ENCODE measurements at regions not wholly inside any gene's neighbourhood (a gene's known extent, or its start where the extent isn't known, plus 50 kb on each side); places are given as distances from the start of the nearest gene placed in this dataset.

DNA sequence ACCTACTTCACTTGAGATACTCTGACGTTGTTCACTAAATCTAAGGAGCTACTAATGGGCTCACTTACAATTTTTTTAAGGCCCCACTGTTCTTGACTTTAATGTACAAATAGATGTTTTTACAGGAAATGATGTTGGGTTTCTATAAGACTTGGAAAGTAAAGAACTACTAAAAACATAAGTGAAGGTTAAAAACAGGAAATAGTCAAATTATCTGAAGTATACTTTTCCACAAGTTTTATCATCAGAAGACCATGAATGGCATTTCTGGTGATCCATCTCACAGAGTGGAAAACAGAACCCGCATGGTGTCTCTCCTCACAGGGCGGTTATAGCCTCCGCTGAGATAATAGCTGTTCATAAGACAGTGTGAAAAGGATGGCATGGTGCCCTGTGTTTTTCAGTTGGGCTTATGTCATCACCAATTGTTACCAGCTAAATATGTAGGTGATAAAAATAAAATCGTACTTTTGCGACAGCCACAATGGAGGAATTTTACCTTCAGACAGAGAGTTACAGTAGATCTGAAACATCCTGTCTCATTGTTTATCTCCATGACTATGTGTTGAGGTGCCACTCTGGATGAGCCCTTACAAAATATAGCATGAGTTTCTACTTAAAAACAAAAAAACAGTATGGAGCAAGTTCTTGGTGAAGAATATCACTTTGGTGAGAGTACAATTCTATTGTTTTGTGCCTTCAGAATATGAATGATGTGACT is 462.4 kb downstream of the RAP2B start:
- peak; percentile 48 for ATAC-seq
- Mint-ChIP-seq H3K4me1 (peaks cover 78% of the 10 kb centered on the region), H3K27me3 (no peaks in the 10 kb centered on the region), H3K4me3 (peak overlapping the region; percentile 30), H3K9me3 (ENCODE audit: low read depth) (peaks cover 2% of the 10 kb centered on the region), H3K27ac (peak overlapping the region; percentile 96), H3K36me3 (ENCODE audit: low read depth) (peaks cover 8% of the 10 kb centered on the region)
- POLR2A ChIA-PET: no interaction called here
- intact Hi-C loops (cut with DNase I, micrococcal nuclease): loop anchor here (1.0 to 10.0 kb wide), 8 partner anchors 72 to 1300 kb away; partner anchors contain the start of genes DHX36 (in 1 of the 2) and RAP2B (in 1 of the 2)
- CTCF ChIA-PET: interaction anchor here (1.1 to 1.2 kb wide), 2 partner anchors 10 to 461 kb away, joined by 3 to 5 read pairs; no protein-coding TSS in a partner anchor
- peak; percentile 51 for DNase-seq

GRCh38 chr3:153625506-153625905 is 463.5 kb downstream of the RAP2B start:
- CTCF ChIA-PET: no interaction called here
- H3K4me1 Mint-ChIP-seq: peaks cover 88% of the 10 kb centered on the region
- DNase-seq (no peak), ATAC-seq (no peak)
- no peaks in the 10 kb centered on the region for H3K27me3 Mint-ChIP-seq
- POLR2A ChIA-PET: no interaction called here
- no peak overlapping the region for H3K4me3 Mint-ChIP-seq
- peak overlapping the region; percentile 88 for H3K27ac Mint-ChIP-seq
- H3K9me3 Mint-ChIP-seq (ENCODE audit: low read depth): peaks cover 2% of the 10 kb centered on the region
- intact Hi-C loops (cut with DNase I, micrococcal nuclease): loop anchor here (5.0 to 10.0 kb wide), 2 partner anchors 463 to 1301 kb away; partner anchors contain the start of gene RAP2B (in 1 of the 2)
- peaks cover 7% of the 10 kb centered on the region for H3K36me3 Mint-ChIP-seq (ENCODE audit: low read depth)

DNA sequence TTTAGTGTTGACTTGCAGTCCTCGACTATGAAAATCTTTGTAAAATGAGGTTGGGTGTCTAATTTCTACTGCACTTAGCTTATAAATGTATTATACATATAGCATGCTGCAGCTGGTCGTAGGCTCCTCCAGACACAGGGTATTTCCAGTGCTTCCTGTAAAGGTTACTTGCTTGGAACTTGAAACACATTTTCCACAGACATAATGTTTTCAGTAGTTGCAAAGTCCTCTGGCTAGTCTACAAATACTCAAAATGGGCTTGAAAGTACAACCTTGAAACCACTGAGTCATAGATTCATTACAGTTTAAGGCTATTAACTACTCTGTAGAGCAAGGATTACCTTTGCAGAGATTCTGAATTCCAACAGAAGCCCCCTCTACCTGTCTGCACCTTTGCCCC is 464.1 kb downstream of the RAP2B start:
- H3K4me3 Mint-ChIP-seq: no peak overlapping the region
- H3K9me3 Mint-ChIP-seq (ENCODE audit: low read depth): peaks cover 2% of the 10 kb centered on the region
- peaks cover 2% of the 10 kb centered on the region for H3K36me3 Mint-ChIP-seq (ENCODE audit: low read depth)
- intact Hi-C loops (cut with DNase I, micrococcal nuclease): loop anchor here (2.0 to 10.0 kb wide), 3 partner anchors 47 to 1301 kb away; partner anchors contain the start of gene RAP2B (in 1 of the 2)
- peaks cover 90% of the 10 kb centered on the region for H3K4me1 Mint-ChIP-seq
- ATAC-seq (peak; percentile 47), DNase-seq (peak; percentile 43)
- ChIA-PET POLR2A (no interaction called here), CTCF (no interaction called here)
- H3K27ac Mint-ChIP-seq: no peak overlapping the region
- H3K27me3 Mint-ChIP-seq: no peaks in the 10 kb centered on the region

- ChIA-PET POLR2A (no interaction called here), CTCF (no interaction called here)
- ATAC-seq (peak; percentile 27), DNase-seq (peak; percentile 8)
- Mint-ChIP-seq H3K27me3 (no peaks in the 10 kb centered on the region), H3K4me1 (peaks cover 86% of the 10 kb centered on the region), H3K36me3 (ENCODE audit: low read depth) (no peaks in the 10 kb centered on the region), H3K9me3 (ENCODE audit: low read depth) (no peaks in the 10 kb centered on the region), H3K27ac (peak overlapping the region; percentile 40), H3K4me3 (no peak overlapping the region)
- intact Hi-C loops (cut with DNase I, micrococcal nuclease): loop anchor here (5.0 to 10.0 kb wide), 2 partner anchors 466 to 1304 kb away; partner anchors contain the start of gene RAP2B (in 1 of the 2)
Measured at GRCh38 chr3:153628591-153628990, 466.6 kb downstream of the RAP2B start.

GRCh38 chr3:153629148-153629547 is 467.1 kb downstream of the RAP2B start:
- intact Hi-C loops (cut with DNase I, micrococcal nuclease): loop anchor here (5.0 to 10.0 kb wide), 2 partner anchors 467 to 1304 kb away; partner anchors contain the start of gene RAP2B (in 1 of the 2)
- H3K9me3 Mint-ChIP-seq (ENCODE audit: low read depth): no peaks in the 10 kb centered on the region
- H3K27me3 Mint-ChIP-seq: no peaks in the 10 kb centered on the region
- ChIA-PET POLR2A (no interaction called here), CTCF (no interaction called here)
- H3K27ac Mint-ChIP-seq: no peak overlapping the region
- ATAC-seq: no peak
- no peaks in the 10 kb centered on the region for H3K36me3 Mint-ChIP-seq (ENCODE audit: low read depth)
- H3K4me3 Mint-ChIP-seq: no peak overlapping the region
- peaks cover 87% of the 10 kb centered on the region for H3K4me1 Mint-ChIP-seq
- no peak for DNase-seq

- intact Hi-C loops (cut with DNase I, micrococcal nuclease): no loop called here
- H3K27me3 Mint-ChIP-seq: no peaks in the 10 kb centered on the region
- no peaks in the 10 kb centered on the region for H3K9me3 Mint-ChIP-seq (ENCODE audit: low read depth)
- DNase-seq (no peak), ATAC-seq (no peak)
- no peak overlapping the region for H3K4me3 Mint-ChIP-seq
- H3K27ac Mint-ChIP-seq: no peak overlapping the region
- ChIA-PET CTCF (interaction anchor here (0.6 to 1.2 kb wide), 3 partner anchors 9 to 484 kb away, joined by 3 read pairs; no protein-coding TSS in a partner anchor), POLR2A (no interaction called here)
- no peaks in the 10 kb centered on the region for H3K36me3 Mint-ChIP-seq (ENCODE audit: low read depth)
- peaks cover 73% of the 10 kb centered on the region for H3K4me1 Mint-ChIP-seq
Measured at GRCh38 chr3:153631102-153631501, 469.1 kb downstream of the RAP2B start.

GRCh38 chr3:153631664-153632063 is 469.6 kb downstream of the RAP2B start:
- ChIA-PET CTCF (interaction anchor here (0.8 to 1.2 kb wide), 3 partner anchors 8 to 112 kb away, joined by 3 read pairs; no protein-coding TSS in a partner anchor), POLR2A (no interaction called here)

GRCh38 chr3:153633407-153633806 is 471.4 kb downstream of the RAP2B start:
- no peaks in the 10 kb centered on the region for H3K9me3 Mint-ChIP-seq (ENCODE audit: low read depth)
- no peaks in the 10 kb centered on the region for H3K36me3 Mint-ChIP-seq (ENCODE audit: low read depth)
- H3K27ac Mint-ChIP-seq: no peak overlapping the region
- ATAC-seq (peak; percentile 75), DNase-seq (peak; percentile 26)
- H3K27me3 Mint-ChIP-seq: no peaks in the 10 kb centered on the region
- ChIA-PET POLR2A (no interaction called here), CTCF (no interaction called here)
- no peak overlapping the region for H3K4me3 Mint-ChIP-seq
- intact Hi-C loops (cut with DNase I, micrococcal nuclease): no loop called here
- peaks cover 53% of the 10 kb centered on the region for H3K4me1 Mint-ChIP-seq

More at GRCh38 chr3:153631664-153632063, 469.6 kb downstream of the RAP2B start:
- intact Hi-C loops (cut with DNase I, micrococcal nuclease): no loop called here
- no peaks in the 10 kb centered on the region for H3K9me3 Mint-ChIP-seq (ENCODE audit: low read depth)
- no peaks in the 10 kb centered on the region for H3K36me3 Mint-ChIP-seq (ENCODE audit: low read depth)
- ATAC-seq (no peak), DNase-seq (no peak)
- peaks cover 67% of the 10 kb centered on the region for H3K4me1 Mint-ChIP-seq
- H3K27me3 Mint-ChIP-seq: no peaks in the 10 kb centered on the region
- H3K4me3 Mint-ChIP-seq: no peak overlapping the region
- no peak overlapping the region for H3K27ac Mint-ChIP-seq

- H3K9me3 Mint-ChIP-seq (ENCODE audit: low read depth): no peaks in the 10 kb centered on the region
- DNase-seq: no peak
- POLR2A ChIA-PET: no interaction called here
- no peak overlapping the region for H3K4me3 Mint-ChIP-seq
- intact Hi-C loops (cut with DNase I, micrococcal nuclease): no loop called here
- CTCF ChIA-PET: no interaction called here
- no peaks in the 10 kb centered on the region for H3K36me3 Mint-ChIP-seq (ENCODE audit: low read depth)
- no peak for ATAC-seq
- H3K27me3 Mint-ChIP-seq: no peaks in the 10 kb centered on the region
- no peak overlapping the region for H3K27ac Mint-ChIP-seq
- peaks cover 43% of the 10 kb centered on the region for H3K4me1 Mint-ChIP-seq
Measured at GRCh38 chr3:153634683-153635082, 472.7 kb downstream of the RAP2B start.

GRCh38 chr3:153639631-153640030 is 477.6 kb downstream of the RAP2B start:
- Mint-ChIP-seq H3K27me3 (no peaks in the 10 kb centered on the region), H3K27ac (no peak overlapping the region), H3K9me3 (ENCODE audit: low read depth) (peaks cover 2% of the 10 kb centered on the region), H3K4me3 (no peak overlapping the region), H3K36me3 (ENCODE audit: low read depth) (no peaks in the 10 kb centered on the region), H3K4me1 (peaks cover 43% of the 10 kb centered on the region)
- ChIA-PET POLR2A (no interaction called here), CTCF (interaction anchor here (0.7 kb wide), 1 partner anchor 8 kb away, joined by 3 read pairs; no protein-coding TSS in a partner anchor)
- DNase-seq (no peak), ATAC-seq (no peak)
- intact Hi-C loops (cut with DNase I, micrococcal nuclease): no loop called here

- DNase-seq (no peak), ATAC-seq (no peak)
- H3K36me3 Mint-ChIP-seq (ENCODE audit: low read depth): no peaks in the 10 kb centered on the region
- H3K27me3 Mint-ChIP-seq: no peaks in the 10 kb centered on the region
- no peak overlapping the region for H3K4me3 Mint-ChIP-seq
- CTCF ChIA-PET: interaction anchor here (0.7 kb wide), 1 partner anchor 9 kb away, joined by 3 read pairs; no protein-coding TSS in a partner anchor
- H3K4me1 Mint-ChIP-seq: peaks cover 38% of the 10 kb centered on the region
- no peak overlapping the region for H3K27ac Mint-ChIP-seq
- intact Hi-C loops (cut with DNase I, micrococcal nuclease): no loop called here
- POLR2A ChIA-PET: interaction anchor here (0.8 kb wide), 1 partner anchor 11 kb away, joined by 5 read pairs; no protein-coding TSS in a partner anchor
- H3K9me3 Mint-ChIP-seq (ENCODE audit: low read depth): peaks cover 2% of the 10 kb centered on the region
Measured at GRCh38 chr3:153640689-153641665, 479.0 kb downstream of the RAP2B start.

All from activated CD4-positive, alpha-beta T cell treated with anti-CD3 and anti-CD28 coated beads for 36 hours (primary cell).